ENCODE measurements at regions not wholly inside any gene's neighbourhood (a gene's known extent, or its start where the extent isn't known, plus 50 kb on each side); places are given as distances from the start of the nearest gene placed in this dataset.

DNA sequence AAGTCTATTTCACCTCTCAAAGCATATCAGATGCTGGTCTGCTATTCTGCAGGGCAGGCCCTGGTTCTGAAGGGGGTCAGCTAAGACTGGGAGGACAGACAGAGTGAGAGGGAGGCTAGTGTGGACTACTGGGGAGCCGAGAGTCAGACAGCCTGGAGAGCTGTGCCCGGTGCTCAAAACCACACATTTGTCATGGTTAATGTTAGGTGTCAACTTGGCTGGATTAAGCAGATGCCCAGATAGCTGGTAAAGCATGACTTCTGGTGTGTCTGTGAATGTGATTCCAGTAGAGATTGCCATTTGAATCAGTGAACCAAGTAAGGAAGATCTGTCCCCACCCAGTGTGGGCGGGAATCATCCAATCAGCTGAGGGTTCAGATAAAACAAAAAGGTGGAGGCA, 102.6 kb downstream of the SNX19 start:
- no peak for DNase-seq

DNA sequence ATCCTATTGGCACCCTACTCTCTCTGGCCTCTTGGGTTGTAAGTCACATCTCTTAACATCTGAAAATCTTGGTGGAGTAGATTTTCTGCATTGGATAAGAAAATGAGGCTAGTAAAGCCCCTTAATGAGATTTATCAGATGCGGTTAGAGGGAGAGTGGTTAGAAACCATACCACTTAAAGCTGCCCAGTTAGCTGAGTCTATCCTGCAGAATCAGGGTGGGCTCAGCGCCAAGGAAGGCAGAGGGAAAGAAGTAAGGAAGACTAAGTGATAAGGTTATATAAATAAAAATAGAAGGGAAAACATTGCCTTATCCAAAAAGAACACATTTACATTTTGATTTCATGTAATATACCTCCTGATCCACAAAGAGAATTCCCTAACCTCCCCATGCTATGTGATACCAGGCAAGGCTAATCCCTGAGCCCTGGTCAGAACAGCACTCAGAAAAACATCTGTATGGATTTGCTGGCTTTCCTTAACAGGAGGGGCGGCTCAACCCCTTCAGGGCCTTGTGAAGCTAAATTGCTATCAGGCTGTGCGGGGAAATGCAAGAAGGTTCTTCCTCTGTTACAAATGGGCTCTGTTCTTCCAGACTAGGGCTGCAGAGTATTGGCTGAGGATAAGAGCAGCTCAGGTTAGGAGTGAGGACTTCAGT, 101.7 kb downstream of the SNX19 start:
- DNase-seq: no peak

DNA sequence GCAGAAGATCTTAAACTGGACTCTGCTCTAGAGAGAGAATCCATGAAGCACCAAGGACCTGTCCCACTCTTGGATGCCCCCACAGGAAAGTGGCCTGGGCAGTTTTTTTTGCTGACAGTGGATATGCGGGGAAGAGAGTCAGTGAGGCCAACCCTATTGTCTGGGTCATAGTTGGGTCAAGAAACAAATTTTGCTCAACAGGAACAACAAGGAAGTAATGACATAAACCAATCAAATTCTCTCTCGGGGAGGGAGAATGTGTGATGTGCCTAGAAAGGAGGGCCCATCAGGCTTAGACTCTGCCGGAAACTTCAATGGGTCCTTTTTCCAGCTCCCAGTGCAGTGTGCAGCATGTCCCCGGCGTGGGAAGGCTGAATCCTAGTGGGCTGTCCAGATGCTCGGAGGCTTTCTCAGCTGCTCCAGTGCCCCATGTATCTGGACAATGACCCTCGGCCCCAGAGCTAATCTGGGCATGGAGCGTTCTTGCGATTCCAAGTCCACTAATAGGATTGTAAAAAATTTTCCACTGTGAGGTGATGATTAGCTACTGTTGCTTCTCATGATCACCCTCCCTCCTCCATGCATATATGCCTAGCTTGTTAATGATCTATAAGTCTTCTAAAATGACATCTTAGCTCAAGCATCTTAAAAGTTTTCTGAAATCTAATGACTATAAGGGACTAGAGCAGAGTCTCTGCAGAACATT, 101.0 kb downstream of the SNX19 start:
- DNase-seq: no peak

DNA sequence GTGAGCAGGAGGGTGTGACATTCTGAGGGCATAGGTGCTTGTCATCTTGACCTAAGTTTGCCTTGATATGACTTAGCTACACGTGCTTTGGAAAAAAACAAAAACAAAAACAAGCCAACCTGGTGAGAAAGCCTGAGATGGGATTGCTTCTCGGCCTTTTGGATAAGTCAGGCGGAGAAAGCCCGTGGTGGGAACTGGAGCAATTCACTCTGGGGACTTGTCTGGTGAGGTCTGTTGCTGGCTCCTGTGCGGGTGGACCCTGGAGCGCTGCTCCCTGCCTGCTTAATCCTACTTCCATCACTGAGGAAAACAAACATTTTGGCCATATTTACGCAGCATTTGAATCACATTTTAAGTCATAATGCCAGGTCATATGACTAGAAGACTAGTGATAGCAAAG, 100.3 kb downstream of the SNX19 start:
- DNase-seq: no peak

DNA sequence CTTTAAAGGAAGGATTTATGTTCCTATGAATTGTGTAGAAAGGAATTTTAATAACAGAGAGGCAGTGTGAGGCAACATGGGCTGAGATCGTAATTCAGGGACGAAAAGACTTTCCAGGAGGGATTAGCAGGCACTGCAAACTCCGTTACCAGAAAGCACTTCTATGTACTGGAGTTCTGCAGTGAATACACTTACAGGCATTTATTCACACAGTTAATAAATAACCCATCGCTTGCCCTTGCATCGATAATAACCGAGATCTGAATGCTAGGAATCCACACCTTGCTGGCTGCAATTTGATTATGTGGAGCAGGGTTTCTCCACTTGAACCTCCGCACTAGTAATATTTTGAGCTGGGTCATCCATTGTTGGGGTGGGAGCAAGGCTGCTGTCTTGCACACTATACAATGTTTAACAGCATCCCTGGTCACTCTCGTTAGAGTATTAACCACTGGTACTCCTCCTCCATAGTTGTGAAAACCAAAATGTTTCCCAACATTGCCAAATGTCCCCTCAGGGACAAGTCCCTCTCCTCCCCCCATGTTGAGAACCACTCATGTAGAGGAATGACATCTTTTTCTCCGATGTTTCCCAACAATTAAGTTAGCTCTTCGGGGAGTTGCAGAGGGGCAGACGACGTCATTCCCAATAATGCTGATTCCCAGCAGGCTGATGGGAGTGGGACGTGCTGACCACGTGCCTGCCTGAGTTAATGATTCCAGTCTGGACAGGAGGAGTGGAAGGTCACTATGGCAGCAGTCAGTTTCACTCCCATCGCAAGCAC, 99.5 kb downstream of the SNX19 start:
- no peak for DNase-seq

GRCh38 chr11:130817330-130817944, 98.8 kb downstream of the SNX19 start:
- DNase-seq: no peak

DNA sequence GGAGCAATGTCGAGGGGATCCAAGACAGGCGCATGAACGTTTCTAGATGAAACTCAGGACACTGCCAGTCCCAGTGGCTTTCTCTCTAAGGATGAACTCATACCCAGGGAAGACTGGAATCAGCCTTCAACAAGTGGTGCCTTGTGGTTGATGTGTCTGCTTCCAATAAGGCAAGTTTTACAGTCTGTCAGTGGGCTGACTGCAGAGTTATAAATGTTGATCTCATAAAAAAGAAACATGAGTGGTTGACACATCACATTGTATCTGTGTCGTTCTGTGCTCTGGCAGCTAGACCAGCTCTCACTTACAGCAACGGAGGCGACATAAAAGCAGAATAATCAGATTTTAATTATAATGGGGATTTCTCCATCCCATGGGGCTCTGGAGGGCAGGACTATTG, 96.7 kb downstream of the SNX19 start:
- no peak for DNase-seq

All from suppressor macrophage treated with lipopolysaccharide for 1 hour (primary cell).